Prostate gland (tissue), 2 donors: ENCODE measurements at regions not wholly inside any gene's neighbourhood (a gene's known extent, or its start where the extent isn't known, plus 50 kb on each side); places are given as distances from the start of the nearest gene placed in this dataset.

Experiments
- POLR2AphosphoS5 ChIP-seq: sonication (generic); formaldehyde crosslinking; IDR thresholded peaks from one replicate; pipeline ENCODE4 v1.6.1; 2017; ENCODE audit warnings: antibody characterized with exemption
- TF ChIP-seq, protein P1 (sequence below), 4 experiments: fragments of 200-600 bp in 2 of 4; fragments of 450-650 bp in 2 of 4; sonication (generic) in 2 of 4; IDR thresholded peaks; 1 replicate in 3 of 4; 2 replicates in 1 of 4; pipeline ENCODE4 v1.5.1; 2016 to 2019; ENCODE audit warnings: antibody characterized with exemption in 4 of 4, mild to moderate bottlenecking in 2 of 4, moderate library complexity in 2 of 4

GRCh38 chr2:177014946-177015345 lies 197.6 kb upstream of the HNRNPA3 start:
- TF ChIP-seq, protein P1, sequence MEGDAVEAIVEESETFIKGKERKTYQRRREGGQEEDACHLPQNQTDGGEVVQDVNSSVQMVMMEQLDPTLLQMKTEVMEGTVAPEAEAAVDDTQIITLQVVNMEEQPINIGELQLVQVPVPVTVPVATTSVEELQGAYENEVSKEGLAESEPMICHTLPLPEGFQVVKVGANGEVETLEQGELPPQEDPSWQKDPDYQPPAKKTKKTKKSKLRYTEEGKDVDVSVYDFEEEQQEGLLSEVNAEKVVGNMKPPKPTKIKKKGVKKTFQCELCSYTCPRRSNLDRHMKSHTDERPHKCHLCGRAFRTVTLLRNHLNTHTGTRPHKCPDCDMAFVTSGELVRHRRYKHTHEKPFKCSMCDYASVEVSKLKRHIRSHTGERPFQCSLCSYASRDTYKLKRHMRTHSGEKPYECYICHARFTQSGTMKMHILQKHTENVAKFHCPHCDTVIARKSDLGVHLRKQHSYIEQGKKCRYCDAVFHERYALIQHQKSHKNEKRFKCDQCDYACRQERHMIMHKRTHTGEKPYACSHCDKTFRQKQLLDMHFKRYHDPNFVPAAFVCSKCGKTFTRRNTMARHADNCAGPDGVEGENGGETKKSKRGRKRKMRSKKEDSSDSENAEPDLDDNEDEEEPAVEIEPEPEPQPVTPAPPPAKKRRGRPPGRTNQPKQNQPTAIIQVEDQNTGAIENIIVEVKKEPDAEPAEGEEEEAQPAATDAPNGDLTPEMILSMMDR (IDR thresholded peaks at IDR 0.05): no peak
- TF ChIP-seq POLR2AphosphoS5: no peak
